Neural progenitor cell (in vitro differentiated cells): ENCODE measurements at regions not wholly inside any gene's neighbourhood (a gene's known extent, or its start where the extent isn't known, plus 50 kb on each side); places are given as distances from the start of the nearest gene placed in this dataset.
"Not testable (repeated sequence)": the region's sequence is repeated elsewhere in the genome, so short reads cannot be mapped to it uniquely, and the experiment has no call there.

ENCODE experiments used
- CTCF ChIP-seq: fragments of 200-600 bp; sonication (generic); IDR thresholded peaks from 2 replicates; pipeline ENCODE4 v1.5.1; 2017; ENCODE audit warnings: antibody characterized with exemption, mild to moderate bottlenecking
- EZH2 ChIP-seq: fragments of 200-600 bp; sonication (generic); IDR thresholded peaks from 2 replicates; pipeline ENCODE4 v1.6.1; 2017; ENCODE audit warnings: antibody characterized with exemption, mild to moderate bottlenecking, moderate library complexity

- TF ChIP-seq CTCF, EZH2: not testable (repeated sequence)
Measured at GRCh38 chr11:112351423-112351822, 90.8 kb upstream of the PLET1 start.
